Retina (tissue), 1 donor: ENCODE measurements at regions not wholly inside any gene's neighbourhood (a gene's known extent, or its start where the extent isn't known, plus 50 kb on each side); places are given as distances from the start of the nearest gene placed in this dataset.
"Not testable (repeated sequence)": the region's sequence is repeated elsewhere in the genome, so short reads cannot be mapped to it uniquely, and the experiment has no call there.

ENCODE experiments used
- DNase-seq: peaks from one replicate; pipeline ENCODE4 v3.0.0-alpha.2; 2016

DNA sequence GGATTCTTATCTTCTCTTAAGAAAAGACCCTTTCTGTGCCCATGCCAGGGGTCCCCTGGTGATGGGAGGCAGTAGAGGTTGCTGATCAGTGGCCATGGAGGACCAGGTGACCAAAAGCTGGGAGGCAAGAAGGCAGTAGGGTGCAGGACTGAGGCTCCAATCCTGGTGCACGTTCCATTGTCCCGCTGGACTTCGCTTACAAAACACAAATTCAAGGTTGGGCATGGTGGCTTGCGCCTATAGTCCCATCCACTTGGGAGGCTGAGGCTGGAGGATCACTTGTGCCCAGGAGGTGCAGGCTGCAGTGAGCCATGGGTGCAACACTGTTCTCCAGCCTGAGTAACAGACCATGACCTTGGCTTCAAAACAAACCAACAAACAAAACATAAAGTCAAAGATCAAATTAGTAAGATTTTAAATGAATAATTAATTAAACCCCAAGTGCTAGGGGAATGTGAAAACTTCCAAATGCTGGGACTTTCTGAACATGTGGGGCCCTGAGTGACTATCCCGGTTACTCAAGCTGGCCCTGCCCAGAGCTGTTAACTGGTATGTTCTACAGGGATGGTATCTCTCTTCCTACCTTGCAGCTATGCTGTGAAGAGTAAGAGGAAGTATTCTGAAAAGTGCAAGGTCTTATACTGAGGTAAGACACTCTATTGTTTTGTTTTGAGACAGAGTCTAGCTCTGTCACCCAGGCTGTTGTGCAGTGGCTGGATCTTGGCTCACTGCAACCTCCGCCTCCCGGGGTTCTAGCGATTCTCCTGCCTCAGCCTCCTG is 97.6 kb downstream of the LYZL2 start:
- no peak for DNase-seq

DNA sequence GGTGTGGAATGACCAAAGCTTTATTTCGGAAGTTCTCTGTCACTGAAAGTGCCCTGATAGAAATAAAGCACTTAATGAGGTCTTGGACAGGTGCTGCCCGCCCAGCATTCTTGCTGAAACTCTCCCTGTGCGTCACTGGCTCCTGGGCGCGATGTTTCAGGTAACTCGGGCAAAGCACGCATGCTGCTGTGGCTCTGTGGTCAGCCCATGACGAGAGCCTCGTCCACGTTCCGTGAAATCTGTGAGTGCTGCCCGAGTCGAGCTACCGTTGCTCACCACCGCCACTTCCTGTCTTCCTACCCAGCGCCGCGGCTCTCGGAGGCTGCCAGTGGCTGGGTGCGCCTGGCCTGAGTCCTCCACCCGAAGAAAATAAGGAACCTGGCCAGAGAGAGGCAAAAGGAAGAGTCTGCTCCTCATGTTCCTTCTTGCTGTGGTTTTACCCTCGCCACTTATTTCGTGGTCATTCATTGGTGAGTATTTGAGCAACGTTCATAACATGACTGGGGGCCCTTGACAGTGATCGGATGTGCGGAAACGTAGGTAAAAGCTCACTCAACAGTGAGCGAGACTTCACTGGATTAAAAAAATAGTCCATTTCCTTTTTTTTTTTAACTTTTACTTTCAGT is 95.5 kb downstream of the MAP3K8 start:
- DNase-seq, result no peak

- DNase-seq, result no peak
Measured at GRCh38 chr10:30528429-30528786, 94.4 kb downstream of the MAP3K8 start.

- no peak for DNase-seq
Measured at GRCh38 chr10:30527623-30528428, 93.8 kb downstream of the MAP3K8 start.

DNA sequence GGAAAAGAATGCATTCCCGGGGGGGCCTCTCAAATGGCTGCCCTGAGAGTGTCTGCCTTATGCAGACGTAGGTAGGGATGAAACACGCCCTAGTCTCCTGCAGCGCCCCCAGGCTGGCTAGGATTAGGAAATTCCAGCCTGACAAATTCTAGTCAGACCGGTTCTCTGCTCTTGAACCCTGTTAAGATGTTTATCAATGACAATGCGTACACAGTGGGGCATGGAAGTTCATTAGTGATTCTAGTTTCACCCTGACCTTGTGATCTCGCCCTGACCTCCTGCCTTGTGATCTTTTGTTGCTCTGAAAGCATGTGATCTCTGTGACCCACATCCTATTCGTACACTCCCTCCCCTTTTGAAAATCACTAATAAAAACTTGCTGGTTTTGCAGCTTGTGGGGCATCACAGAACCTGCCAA is 88.7 kb downstream of the MAP3K8 start:
- DNase-seq, result not testable (repeated sequence)

GRCh38 chr10:30518907-30519306 is 84.9 kb downstream of the MAP3K8 start:
- no peak for DNase-seq
